GM12878 (cell line): ENCODE measurements at regions not wholly inside any gene's neighbourhood (a gene's known extent, or its start where the extent isn't known, plus 50 kb on each side); places are given as distances from the start of the nearest gene placed in this dataset.

Experiments
- CHD4 ChIP-seq: fragments of 200-600 bp; sonication (generic); IDR thresholded peaks from 2 replicates; pipeline ENCODE4 v1.6.1; 2016; ENCODE audit warnings: mild to moderate bottlenecking
- CREB1 ChIP-seq: IDR thresholded peaks from 2 replicates; pipeline ENCODE4 v1.6.1; 2012; ENCODE audit warnings: low read depth, mild to moderate bottlenecking, inconsistent platforms
- JUNB ChIP-seq: IDR thresholded peaks from 2 replicates; pipeline ENCODE4 v1.6.1; 2016; ENCODE audit warnings: antibody characterized with exemption, mild to moderate bottlenecking
- NRF1 ChIP-seq: conservative IDR thresholded peaks from 2 replicates; pipeline ENCODE4 v1.6.1; 2011; ENCODE audit warnings: mild to moderate bottlenecking, low read depth, low read length, improper control_type of control experiment
- RAD21 ChIP-seq: IDR thresholded peaks from 2 replicates; pipeline ENCODE4 v1.6.1; 2011; ENCODE audit warnings: mild to moderate bottlenecking, low read depth, low read length, moderate library complexity; ENCODE audit not compliant: insufficient read depth
- TF ChIP-seq, protein P1 (sequence below): fragments of 450-650 bp; IDR thresholded peaks from 2 replicates; pipeline ENCODE4 v1.6.1; 2017; ENCODE audit warnings: borderline replicate concordance
- TF ChIP-seq, protein P2 (sequence below): fragments of 450-650 bp; IDR thresholded peaks from 2 replicates; pipeline ENCODE4 v1.6.1; 2016; ENCODE audit warnings: mild to moderate bottlenecking

DNA sequence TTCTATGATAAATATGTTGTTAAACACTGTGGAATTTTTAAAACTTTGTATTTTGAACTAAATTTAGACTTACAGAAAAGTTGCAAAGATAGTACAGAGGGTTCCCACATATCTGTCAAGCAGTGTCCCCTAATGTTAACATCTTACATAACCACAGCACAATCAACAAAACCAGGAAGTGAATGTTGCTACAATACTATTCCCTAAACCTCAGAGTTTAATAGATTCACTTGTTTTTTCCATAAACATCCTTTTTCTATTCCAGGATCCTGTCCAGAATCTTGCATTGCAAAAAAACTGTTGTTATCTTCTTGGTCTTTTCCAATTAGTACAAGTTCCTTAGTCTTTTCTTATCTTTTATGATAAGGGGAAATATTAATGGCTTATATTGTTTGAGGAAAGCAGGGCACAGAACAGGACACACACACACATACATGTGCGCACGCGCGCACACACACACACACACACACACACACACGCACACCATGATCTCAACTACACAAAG is 251.1 kb upstream of the TRIB2 start:
- TF ChIP-seq CREB1, result no peak
- TF ChIP-seq, protein P1, sequence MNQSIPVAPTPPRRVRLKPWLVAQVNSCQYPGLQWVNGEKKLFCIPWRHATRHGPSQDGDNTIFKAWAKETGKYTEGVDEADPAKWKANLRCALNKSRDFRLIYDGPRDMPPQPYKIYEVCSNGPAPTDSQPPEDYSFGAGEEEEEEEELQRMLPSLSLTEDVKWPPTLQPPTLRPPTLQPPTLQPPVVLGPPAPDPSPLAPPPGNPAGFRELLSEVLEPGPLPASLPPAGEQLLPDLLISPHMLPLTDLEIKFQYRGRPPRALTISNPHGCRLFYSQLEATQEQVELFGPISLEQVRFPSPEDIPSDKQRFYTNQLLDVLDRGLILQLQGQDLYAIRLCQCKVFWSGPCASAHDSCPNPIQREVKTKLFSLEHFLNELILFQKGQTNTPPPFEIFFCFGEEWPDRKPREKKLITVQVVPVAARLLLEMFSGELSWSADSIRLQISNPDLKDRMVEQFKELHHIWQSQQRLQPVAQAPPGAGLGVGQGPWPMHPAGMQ, result no peak
- TF ChIP-seq JUNB, result no peak
- no peak for TF ChIP-seq NRF1
- no peak for TF ChIP-seq RAD21
- TF ChIP-seq CHD4, result no peak
- TF ChIP-seq, protein P2, sequence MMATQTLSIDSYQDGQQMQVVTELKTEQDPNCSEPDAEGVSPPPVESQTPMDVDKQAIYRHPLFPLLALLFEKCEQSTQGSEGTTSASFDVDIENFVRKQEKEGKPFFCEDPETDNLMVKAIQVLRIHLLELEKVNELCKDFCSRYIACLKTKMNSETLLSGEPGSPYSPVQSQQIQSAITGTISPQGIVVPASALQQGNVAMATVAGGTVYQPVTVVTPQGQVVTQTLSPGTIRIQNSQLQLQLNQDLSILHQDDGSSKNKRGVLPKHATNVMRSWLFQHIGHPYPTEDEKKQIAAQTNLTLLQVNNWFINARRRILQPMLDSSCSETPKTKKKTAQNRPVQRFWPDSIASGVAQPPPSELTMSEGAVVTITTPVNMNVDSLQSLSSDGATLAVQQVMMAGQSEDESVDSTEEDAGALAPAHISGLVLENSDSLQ, result no peak
